Medulla oblongata (tissue), 1 donor: ENCODE measurements at regions not wholly inside any gene's neighbourhood (a gene's known extent, or its start where the extent isn't known, plus 50 kb on each side); places are given as distances from the start of the nearest gene placed in this dataset.

Experiments
- DNase-seq: peaks from one replicate; pipeline ENCODE4 v3.0.0-alpha.2; 2015; ENCODE audit errors: extremely low spot score

DNA sequence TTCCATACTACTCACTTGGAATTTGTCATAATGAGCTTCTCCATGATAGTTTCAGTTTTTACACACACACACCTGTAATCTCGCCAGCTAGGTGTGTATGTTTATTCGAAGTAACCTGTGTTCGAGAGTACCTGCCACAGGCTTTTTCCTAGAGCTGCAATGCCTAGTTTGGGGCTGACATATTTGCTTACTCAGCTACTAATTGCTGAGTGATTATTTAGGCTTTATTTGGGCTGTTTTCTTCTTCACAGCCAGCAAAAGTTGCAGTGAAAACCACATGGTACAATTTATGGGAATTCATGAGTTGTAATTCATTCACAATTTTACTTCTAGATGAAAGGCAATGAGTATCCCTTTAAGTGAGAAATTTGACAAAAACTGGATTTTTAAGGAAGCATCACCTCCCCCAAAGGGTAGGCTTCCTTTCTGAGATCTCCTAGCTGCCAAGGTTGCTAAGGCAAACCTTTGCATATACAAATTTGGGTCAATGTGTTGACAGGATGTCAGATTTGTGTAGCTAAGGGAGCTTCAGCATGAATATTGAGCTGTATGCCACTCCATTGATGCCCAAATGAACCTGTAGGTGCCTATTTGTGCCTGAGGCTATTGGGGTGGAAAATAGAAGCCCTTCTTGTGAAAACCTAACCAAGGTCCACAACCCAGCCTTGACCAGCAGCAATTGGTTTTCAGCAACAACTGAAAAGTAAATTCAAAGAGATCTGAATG lies 108.7 kb upstream of the OTX2 start:
- no peak for DNase-seq

DNA sequence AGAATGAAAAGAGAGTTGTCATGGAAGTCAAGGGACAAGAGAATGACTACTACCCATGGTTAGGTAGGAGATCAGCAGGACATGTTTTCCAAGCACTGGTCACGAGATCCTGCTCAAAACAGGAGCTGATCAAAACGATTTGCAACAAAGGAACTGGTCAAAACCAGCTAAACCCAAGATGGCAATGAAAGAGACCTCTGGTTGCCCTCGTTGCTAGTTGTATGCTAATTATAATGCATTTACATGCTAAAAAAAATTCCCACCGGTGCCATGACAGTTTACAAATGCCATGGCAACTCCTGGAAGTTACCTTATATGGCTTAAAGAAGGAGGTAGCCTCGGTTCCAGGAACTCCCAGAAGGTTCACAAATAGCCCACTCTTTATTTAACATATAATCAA lies 95.0 kb upstream of the OTX2 start:
- no peak for DNase-seq

DNA sequence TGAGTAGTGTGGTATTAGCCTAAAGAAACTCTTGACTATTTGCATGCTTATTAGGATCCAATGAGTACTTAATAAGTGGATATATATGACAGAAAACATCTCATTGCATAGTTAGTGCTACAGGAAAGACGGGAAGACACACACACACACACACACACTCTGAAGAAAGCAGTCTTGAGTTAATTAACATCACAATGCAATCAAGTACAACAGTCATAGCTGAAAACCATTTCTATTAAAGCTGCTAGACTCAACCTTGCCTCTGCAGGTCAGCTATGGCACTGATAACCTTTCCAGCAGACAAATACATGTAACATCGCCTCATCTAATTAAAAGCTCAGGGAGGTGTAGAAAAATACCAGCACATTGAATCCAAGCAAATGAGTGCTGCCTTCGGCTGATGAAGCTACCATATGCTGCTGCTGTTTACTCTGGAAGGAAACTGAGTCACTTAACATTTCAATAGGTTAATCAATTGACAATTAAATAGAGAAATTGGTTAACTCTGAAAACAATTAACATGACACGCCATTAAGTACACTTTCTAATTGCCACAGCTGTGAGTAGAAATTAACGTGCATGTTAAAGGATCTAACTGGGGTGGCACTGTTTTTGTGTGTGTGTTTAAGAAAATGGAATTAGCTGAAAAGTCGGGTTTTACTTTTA lies 93.2 kb upstream of the OTX2 start:
- no peak for DNase-seq

DNA sequence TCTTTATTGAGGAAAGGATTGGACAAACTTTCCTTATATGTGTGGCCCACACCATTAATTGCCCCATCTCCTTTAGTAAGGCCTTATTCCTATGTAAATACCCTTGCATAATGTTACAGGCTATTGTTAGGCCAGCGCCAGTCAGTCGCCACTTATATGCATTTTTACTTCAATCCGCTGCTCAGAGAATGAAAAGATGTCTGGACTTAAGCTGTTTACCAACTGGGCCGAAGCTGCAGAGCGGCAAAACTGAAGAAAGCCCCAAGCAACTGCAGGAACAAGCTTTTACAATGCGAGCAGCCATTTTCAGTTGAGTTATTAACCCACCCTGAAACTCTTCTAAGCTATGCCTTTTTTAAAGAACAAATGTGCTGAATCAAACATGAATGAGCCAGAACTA lies 92.1 kb upstream of the OTX2 start:
- no peak for DNase-seq

DNA sequence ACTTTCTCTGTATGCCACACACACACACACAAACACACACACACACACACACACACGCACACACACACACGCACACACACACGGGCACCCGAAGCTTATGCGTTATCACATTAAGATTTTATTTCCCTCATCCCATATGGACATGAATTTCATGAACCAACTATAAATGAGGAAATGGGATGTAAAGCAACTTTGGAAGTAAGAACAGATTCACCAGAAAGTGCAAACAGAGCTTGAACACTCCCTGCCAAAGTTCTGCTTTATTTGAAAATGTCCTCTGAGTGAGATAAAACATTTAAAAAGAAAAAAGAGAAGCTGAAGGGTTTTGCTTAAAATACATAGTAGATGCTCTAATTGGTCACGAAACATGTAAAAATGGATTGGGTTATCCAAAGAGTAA lies 90.4 kb upstream of the OTX2 start:
- DNase-seq, result no peak

DNA sequence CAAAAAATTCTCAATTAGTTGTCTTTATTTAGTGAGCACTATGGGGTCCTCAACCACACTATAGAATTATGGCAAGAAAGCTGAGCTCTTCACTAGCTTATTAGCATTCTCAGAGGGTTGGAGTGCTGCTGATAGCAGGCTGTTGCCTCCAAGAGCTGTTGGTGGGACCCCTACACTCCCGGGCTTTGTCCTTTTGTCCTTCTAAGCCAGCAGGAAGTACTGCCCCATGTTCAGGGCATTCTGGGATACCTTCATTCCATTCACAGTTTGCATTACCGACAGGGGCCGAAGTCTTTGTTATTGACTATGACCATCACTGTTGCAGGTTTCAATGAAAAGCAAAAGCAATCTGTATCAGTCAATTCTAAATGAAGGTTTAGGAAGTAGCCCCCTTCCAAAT lies 89.5 kb upstream of the OTX2 start:
- no peak for DNase-seq

DNA sequence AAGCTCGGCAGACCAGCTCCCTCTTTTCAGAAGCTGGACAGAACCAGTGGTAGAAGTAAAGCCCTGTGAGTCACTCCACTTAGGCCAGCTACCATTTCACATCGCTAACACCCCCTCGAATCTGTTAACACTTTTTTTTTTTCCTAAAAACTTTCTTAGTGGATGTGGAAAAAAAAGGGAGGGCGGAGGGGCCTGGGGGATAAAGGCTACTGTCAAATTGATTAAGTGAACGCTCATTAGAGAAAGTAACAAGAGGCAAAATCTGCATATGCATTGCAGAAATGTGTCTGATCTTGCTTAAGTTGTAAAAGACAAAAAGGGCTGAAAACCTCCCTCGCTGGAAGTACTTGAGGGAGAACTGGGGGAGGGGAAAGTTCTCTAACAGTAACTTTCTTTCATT lies 86.6 kb upstream of the OTX2 start:
- DNase-seq, result no peak

DNA sequence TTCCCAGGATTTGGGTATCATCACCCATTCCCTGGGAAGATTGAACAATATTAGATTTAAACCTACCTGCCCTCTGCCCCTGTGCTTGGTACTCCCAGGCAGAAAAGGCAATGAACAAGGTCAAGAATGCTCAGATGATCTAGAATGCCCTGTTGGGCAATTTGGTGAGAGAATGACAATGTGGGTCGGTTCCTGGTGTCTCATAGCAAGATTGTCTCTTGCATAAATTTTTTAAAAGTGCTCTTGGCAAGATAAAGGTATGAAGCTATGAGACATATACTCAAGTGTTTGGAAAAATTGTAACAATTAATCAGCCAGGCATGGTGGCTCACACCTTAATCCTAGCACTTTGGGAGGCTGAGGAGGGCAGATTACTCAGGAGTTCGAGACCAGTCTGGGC lies 86.0 kb upstream of the OTX2 start:
- DNase-seq, result no peak

DNA sequence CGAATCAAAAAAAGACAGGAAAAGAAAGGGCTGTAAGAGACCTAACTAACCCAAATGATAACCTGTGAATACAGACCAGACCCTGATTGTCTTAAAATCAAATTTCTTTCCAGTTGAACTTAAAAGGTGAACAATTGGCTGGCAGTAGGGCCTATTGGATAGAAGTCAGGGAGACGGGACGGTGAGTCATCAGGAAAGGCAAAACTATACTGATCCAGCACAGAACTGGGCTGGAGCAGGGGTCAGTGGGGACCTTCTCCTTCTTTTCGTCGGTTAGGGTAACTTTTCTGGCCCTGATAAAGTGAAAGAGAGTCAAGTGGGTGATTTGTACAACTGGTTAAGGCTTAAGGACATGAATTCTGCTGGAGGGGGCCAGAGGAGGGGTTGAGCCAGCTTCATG lies 84.9 kb upstream of the OTX2 start:
- no peak for DNase-seq

DNA sequence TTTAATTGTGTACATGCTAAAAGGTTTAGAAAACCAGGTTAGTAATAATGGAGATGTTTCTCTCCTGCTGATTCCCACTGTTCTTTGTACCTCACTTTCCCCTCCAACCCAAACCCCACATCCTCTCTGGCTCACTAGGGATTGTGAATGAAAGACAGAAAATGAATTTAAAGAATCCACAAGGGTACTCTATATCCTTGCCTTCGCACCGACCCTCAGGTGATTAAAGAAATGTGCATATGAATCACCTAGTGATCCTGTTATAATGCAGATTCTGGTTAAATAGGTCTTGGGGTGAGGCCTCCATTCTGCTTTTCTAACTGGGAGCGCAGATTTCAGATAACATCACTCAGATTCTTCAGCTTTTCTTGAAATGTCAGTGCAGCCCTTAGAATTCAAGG lies 84.3 kb upstream of the OTX2 start:
- no peak for DNase-seq

DNA sequence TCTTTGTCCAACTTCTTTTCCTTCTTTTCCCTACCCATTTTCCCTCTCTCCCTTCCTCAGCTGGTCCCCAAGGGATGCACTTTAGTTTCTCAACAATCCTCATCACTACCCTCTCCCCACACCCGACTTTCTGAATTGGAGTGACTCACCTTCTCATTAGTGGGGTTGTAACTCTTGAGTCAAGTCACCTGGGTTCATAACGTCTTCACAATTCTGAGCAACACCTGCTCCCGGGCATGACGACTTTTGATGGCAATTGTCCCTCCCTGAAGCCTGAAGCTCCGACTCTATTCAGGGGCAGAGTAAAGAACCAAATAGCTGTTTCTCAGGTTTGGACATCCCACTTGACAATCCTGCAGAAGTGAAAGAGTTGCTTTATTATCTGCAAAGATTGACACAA lies 82.7 kb upstream of the OTX2 start:
- no peak for DNase-seq

DNA sequence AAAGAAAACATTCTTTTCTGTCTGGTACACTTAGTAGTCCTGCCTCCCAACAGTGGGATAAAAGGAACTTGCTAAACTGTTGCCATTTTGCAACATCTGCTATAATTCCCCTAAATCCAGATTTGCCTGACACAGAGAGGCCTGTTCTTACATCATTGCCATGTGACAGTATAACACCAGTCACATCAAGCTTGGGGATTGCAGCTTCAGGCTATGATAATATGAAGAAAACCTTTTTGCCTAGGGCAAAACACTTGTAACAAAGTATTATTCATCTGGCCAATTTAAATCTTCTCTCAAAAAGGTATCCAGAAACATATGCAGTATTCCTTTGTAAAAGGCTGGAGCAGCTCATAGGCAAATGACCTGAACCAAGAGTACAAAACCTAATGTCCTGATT lies 80.9 kb upstream of the OTX2 start:
- peak; percentile 9 for DNase-seq

DNA sequence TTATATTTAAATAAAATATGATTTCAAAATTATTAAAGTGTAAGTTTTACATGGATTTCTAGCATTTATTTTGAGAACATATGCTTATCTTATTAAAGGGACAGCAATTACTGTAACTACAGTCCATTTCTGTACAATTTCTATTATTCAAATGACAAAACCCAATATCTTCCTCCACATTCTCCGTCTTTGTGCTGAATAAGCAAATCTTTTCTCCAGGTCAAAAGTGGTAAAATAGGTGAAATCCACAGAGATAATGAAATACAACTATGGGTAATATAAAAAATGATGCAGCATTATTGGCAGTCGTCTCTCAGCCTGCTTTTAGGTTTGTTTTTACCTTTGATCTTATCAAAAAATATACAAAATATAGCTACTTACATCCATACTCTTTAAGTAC lies 79.4 kb upstream of the OTX2 start:
- no peak for DNase-seq

DNA sequence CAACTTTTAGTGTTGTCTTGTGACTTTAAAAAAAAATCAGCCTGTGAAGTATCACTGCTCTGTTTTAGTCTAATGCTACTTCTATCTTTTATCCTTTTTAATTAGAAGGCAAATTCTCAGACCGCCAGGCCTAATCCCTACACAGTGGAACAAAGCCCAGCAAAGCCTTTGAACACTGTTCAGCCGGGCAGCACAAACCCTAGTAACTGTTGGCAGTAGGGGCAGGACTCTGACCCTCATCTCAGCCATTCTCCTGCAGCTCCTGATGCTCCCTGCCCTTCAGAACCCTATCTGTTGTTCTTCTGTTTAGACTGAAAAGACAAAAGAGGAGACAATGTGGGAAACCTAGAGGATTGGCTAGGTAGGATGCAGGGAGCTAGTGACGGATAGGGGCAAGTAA lies 78.0 kb upstream of the OTX2 start:
- no peak for DNase-seq

DNA sequence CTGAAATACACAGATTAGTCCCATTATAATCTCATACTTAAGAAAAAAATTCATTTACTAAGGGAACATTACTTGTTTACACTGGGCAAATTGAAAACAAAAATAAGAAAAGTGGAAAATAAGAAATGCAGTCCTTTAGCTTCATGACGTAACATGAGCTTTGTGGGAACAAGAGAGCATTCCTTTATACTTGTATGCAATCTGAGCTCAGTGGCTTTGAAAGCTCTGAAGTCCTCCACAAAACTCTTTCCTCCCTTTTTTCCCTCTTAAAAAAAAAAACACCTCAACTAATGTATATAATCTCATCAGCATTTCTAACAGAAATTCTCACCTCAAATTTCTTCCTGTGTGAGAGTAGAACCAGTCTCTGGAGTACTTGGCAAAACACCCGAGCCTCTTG lies 76.9 kb upstream of the OTX2 start:
- no peak for DNase-seq

DNA sequence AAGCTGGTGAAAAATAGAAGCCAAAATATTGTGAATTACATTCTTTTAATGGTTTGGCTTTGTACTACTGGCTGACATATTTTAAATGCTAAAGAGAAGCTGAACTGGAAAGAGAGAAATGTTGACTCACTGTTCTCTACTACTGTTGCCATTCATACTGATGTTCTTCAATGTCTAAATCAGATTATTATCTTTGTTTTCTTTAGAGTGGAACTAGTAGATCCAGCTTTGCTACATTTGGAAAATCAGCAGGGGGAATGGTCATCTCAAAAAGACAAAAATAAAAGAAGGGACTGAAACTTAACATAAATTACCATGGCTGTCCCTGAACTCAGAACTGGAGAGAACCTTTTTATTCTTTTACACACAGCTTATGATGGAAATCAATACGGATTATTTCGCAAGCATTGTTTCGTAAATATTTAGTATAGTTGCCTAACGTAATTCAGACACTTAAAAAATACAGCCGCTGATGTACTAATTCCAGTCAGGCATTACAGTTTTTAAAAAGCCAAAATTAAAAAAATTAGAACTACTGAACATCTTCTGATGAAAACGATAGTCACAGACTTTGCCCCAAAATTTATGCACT lies 76.3 kb upstream of the OTX2 start:
- DNase-seq, result no peak

DNA sequence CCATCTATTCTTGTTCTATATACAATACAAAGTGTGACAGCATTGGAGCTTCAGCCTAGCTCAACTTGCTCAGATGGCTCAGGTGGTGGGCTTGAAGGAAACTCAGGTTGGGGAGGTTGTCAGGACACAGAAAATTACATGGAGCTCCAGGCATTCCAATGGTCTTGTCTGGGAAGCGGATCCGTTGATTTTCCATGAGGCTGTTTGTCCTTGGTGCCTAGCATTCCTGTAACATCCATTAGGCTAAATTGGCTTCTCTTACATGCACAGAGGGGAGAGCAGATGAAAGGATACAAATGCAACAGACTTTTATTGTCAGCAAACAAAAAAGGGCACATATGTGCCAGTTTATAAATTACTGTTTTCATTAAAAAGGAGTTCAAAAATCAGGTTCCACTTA lies 75.5 kb upstream of the OTX2 start:
- DNase-seq, result no peak

DNA sequence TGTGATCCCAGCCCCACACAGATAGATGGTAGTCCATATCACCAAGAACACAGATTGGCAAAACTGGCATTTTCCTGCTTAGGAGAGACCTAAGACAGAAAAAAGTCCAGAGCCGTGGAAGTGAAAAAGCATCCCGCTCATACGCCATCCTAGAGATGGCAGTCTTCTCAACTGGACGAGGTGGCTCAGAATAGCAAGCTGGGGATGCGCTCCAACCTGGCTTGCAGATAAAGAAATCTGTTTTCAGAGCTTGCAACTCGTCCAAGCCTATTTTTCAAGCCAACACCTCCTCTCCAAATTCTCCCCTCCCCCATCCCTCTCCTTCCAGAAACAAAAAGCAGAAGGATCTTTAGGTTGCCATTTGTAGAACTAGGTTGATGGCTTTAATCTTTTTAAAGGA lies 74.3 kb upstream of the OTX2 start:
- DNase-seq, result peak; percentile 25

DNA sequence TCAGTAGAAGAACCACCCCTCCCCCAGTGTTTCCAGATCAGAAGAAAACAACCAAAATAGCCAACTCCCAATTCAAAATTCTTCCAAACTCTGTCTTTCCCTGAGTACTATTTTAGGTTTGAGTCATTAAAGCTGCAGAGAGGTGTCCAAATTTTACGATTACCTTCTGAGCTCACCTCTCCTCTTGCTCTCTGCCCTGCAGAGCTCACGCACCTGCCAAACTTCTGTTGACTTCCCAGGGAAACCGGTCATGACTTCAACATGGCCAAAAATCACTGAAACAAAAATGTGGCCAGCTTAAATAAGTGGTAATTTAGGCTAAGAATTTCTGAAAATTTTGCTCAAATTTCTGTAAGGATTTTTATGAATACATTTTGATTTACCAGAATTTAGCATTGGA lies 70.9 kb upstream of the OTX2 start:
- no peak for DNase-seq

DNA sequence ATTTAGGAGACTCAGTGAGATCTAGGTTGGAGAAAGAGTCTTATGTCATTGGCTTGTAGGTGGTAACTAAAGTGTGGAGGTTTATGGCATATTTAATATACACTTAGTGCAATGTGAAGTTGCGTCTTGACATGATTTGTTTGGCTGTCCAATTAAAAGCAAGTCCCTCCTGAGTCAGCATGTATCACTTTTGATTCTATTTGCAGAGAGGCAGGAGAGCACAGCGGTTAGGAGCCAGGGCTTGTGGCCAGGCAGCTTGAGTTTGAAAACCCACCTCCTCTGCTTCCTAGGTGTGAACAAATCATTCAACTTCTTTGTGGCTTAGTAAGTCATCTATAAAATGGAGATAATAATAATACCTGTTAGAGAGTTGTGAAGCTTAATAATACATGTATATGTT lies 68.5 kb upstream of the OTX2 start:
- no peak for DNase-seq

DNA sequence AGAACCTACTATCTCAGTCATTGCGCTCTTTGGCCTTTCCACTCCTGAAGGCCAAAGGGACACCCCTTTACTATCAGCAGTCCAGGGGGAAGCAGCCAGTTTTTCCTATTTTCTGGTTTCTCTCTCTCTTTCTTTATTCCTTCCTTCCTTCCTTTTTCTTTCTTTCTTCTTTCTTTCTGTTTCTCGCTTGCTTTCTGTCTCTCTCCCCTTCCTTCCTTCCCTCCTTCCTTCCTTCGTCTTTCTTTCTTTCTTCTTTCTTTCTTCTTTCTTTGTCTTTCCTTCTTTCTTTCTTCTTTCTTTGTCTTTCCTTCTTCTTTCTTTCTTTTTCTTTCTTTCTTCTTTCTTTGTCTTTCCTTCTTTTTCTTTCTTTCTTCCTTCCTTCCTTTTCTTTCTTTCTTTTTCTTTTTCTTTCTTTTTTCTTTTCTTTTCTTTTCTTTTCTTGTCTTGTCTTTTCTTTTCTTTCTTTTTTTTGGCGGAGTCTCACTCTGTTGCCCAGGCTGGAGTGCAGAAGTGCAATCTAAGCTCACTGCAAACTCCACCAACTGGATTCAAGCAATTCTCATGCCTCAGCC lies 64.9 kb upstream of the OTX2 start:
- no peak for DNase-seq

DNA sequence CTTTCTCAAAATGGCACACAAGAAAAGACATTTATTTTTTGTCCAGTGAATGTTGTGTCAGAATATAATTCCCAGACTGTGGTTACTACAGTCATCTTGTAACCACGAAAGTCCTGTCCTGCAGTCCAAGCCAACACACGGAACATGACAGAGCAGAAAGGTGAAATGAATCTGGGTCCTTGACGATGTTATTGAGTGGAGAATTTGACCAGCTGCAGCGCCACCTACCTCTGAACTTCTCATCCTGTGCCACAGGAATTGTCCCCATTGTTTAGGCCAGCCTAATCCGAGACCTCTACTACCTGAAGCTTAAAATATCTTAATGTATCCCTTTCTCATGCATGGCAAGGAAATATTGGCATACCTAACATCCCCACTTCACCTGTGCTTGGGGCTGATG lies 64.1 kb upstream of the OTX2 start:
- no peak for DNase-seq

DNA sequence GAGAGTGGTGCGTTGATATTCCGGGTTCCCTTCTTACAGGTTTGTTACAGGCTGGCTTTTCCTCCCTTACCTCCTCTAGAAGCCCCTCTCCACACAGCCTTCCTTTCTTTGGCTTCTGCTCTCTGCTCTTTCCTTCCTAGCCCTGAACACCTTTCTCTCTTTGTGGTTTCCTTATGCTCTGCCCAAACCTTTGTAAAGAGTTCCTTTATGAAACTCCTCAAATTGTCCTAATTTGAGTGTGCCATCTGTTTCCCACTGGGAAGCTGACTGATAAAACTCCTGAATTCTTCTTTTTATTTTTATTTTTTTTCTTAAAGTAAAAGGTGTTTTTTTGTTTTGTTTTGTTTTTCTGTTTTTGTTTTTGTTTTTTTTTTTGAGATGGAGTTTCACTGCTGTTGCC lies 60.1 kb upstream of the OTX2 start:
- DNase-seq, result no peak
